Transverse colon (tissue), 4 donors: ENCODE measurements at regions not wholly inside any gene's neighbourhood (a gene's known extent, or its start where the extent isn't known, plus 50 kb on each side); places are given as distances from the start of the nearest gene placed in this dataset.
A peak's percentile ranks its signal among the peaks of the same experiment; 100 is the strongest.

Experiments used
- DNase-seq: peaks from one replicate; pipeline ENCODE4 v3.0.0-alpha.2; 2019
- H3K27ac ChIP-seq, 4 donors: fragments of 200-600 bp; sonication (generic); 2 replicates each; pipeline ENCODE4 v1.5.1; 2016 to 2018; ENCODE audit warnings: inconsistent platforms in 4 of 4
- H3K27me3 ChIP-seq: fragments of 200-600 bp; sonication (generic); 2 replicates; pipeline ENCODE4 v1.5.1; 2017; ENCODE audit warnings: inconsistent platforms
- H3K36me3 ChIP-seq, 4 donors: fragments of 200-600 bp; sonication (generic); 2 replicates each; pipeline ENCODE4 v1.5.1; 2017 to 2019; ENCODE audit warnings: inconsistent platforms in 4 of 4
- H3K4me1 ChIP-seq, 4 donors: fragments of 200-600 bp; sonication (generic); 2 replicates each; pipeline ENCODE4 v1.5.1; 2017 to 2020; ENCODE audit warnings: inconsistent platforms in 4 of 4
- H3K4me3 ChIP-seq, 4 donors: fragments of 200-600 bp; sonication (generic); 1 replicate in 1 of 4; 2 replicates in 3 of 4; pipeline versions ENCODE4 v1.5.1 to v1.6.1; 2017 to 2019; ENCODE audit warnings: inconsistent platforms in 4 of 4
- H3K9me3 ChIP-seq, 2 donors: fragments of 200-600 bp; sonication (generic); 2 replicates each; pipeline ENCODE4 v1.5.1; 2017 to 2019; ENCODE audit warnings: inconsistent platforms in 2 of 2
- CTCF ChIP-seq, 5 experiments: fragments of 200-600 bp in 3 of 5; fragments of 450-650 bp in 2 of 5; sonication (generic) in 3 of 5; IDR thresholded peaks; 1 replicate in 2 of 5; 2 replicates in 3 of 5; pipeline ENCODE4 v1.5.1; 2016 to 2017; ENCODE audit warnings: antibody characterized with exemption in 5 of 5, inconsistent platforms in 3 of 5, mild to moderate bottlenecking in 2 of 5, moderate library complexity in 1 of 5
- EP300 ChIP-seq: sonication (generic); formaldehyde crosslinking; IDR thresholded peaks from one replicate; pipeline ENCODE4 v1.6.1; 2017; ENCODE audit warnings: antibody characterized with exemption, low read depth
- POLR2A ChIP-seq: fragments of 450-650 bp; IDR thresholded peaks from one replicate; pipeline ENCODE4 v1.6.1; 2016; ENCODE audit warnings: antibody characterized with exemption, mild to moderate bottlenecking, moderate library complexity
- POLR2AphosphoS5 ChIP-seq, 3 donors: sonication (generic); formaldehyde crosslinking; IDR thresholded peaks; one replicate each; pipeline ENCODE4 v1.6.1; 2016; ENCODE audit warnings: antibody characterized with exemption in 3 of 3
- WGBS, 2 donors: methylation state at CpG; one replicate each; pipeline ENCODE4 v1.1.5; 2018; ENCODE audit warnings: low coverage in 1 of 2; 5-methylcytosine and 5-hydroxymethylcytosine counted together
- in situ Hi-C, 4 donors: fragments of 200-750 bp; cut with MboI; loops; one replicate each; pipeline versions ENCODE4 v1.15.0 to v1.15.1; 2017; ENCODE audit warnings: low sequenced_read_pairs in 3 of 4, low pct_ligation_motif_present in 1 of 4, low pct_unique_long_range_greater_than_20kb in 1 of 4
- intact Hi-C: fragments of 100-400 bp; cut with DNase I; formaldehyde crosslinking; loops from one replicate; pipeline ENCODE4 v1.15.1; 2023; ENCODE audit warnings: low total_unique reads

- peak; percentile 21 for DNase-seq
- Histone ChIP-seq H3K4me1 (no peaks in the 10 kb centered on the region), H3K9me3 (no peaks in the 10 kb centered on the region), H3K27me3 (peaks cover 13% of the 10 kb centered on the region), H3K4me3 (no peak overlapping the region), H3K27ac (no peak overlapping the region), H3K36me3 (no peaks in the 10 kb centered on the region)
- no peak for TF ChIP-seq CTCF (IDR thresholded peaks at IDR 0.05)
- TF ChIP-seq POLR2AphosphoS5 (IDR thresholded peaks at IDR 0.05), result no peak
- TF ChIP-seq EP300, result no peak
- TF ChIP-seq POLR2A, result no peak
- intact Hi-C loops (no loop called here), in situ Hi-C loops (no loop called here)
- WGBS, 2 donors, result 36% methylated on average over 7 of the region's 9 CpGs; no CpG with 5 or more reads in 1 of the 2 donors
These were observed 69.4 kb upstream of the NKD1 start for GRCh38 chr16:50478773-50479149.

- TF ChIP-seq CTCF (IDR thresholded peaks at IDR 0.05) (no peak), POLR2A (no peak), EP300 (no peak), POLR2AphosphoS5 (IDR thresholded peaks at IDR 0.05) (no peak)
- no peaks in the 10 kb centered on the region for H3K9me3 ChIP-seq
- no peak for DNase-seq
- peaks cover 13% of the 10 kb centered on the region for H3K27me3 ChIP-seq
- H3K4me3 ChIP-seq, result no peak overlapping the region
- in situ Hi-C loops, result no loop called here
- H3K4me1 ChIP-seq, result no peaks in the 10 kb centered on the region
- intact Hi-C loops, result no loop called here
- 30 to 55% methylated on average over 8 to 20 of the region's 21 CpGs for WGBS, 2 donors
- no peaks in the 10 kb centered on the region for H3K36me3 ChIP-seq
- H3K27ac ChIP-seq, result no peak overlapping the region
These were observed 70.0 kb upstream of the NKD1 start for GRCh38 chr16:50478075-50478772.

- Histone ChIP-seq H3K4me1 (no peaks in the 10 kb centered on the region), H3K27ac (no peak overlapping the region), H3K27me3 (peaks cover 13% of the 10 kb centered on the region), H3K4me3 (no peak overlapping the region), H3K36me3 (no peaks in the 10 kb centered on the region), H3K9me3 (no peaks in the 10 kb centered on the region)
- no peak for DNase-seq
- in situ Hi-C loops (no loop called here), intact Hi-C loops (no loop called here)
- WGBS, 2 donors, result 77 to 80% methylated on average over 2 to 14 of the region's 14 CpGs
- no peak for TF ChIP-seq POLR2A
- TF ChIP-seq EP300, result no peak
- TF ChIP-seq POLR2AphosphoS5 (IDR thresholded peaks at IDR 0.05), result no peak
- no peak for TF ChIP-seq CTCF (IDR thresholded peaks at IDR 0.05)
These were observed 71.5 kb upstream of the NKD1 start for GRCh38 chr16:50476486-50477255.

GRCh38 chr16:50475170-50475569 lies 73.0 kb upstream of the NKD1 start:
- H3K4me1 ChIP-seq, result no peaks in the 10 kb centered on the region
- no peak overlapping the region for H3K27ac ChIP-seq
- TF ChIP-seq POLR2A, result no peak
- TF ChIP-seq POLR2AphosphoS5 (IDR thresholded peaks at IDR 0.05), result no peak
- no peak for TF ChIP-seq EP300
- TF ChIP-seq CTCF (IDR thresholded peaks at IDR 0.05), result no peak
- no peaks in the 10 kb centered on the region for H3K9me3 ChIP-seq
- intact Hi-C loops (no loop called here), in situ Hi-C loops (no loop called here)
- H3K27me3 ChIP-seq, result peaks cover 13% of the 10 kb centered on the region
- no peak for DNase-seq
- H3K36me3 ChIP-seq, result no peaks in the 10 kb centered on the region
- WGBS, 2 donors, result 77 to 83% methylated on average over 2 to 3 of the region's 3 CpGs
- no peak overlapping the region for H3K4me3 ChIP-seq
